HG03097 (cell line): ENCODE measurements at regions not wholly inside any gene's neighbourhood (a gene's known extent, or its start where the extent isn't known, plus 50 kb on each side); places are given as distances from the start of the nearest gene placed in this dataset.

Experiments used
- ATAC-seq: cut with Tn5 transposase; IDR thresholded peaks from one replicate; pipeline ENCODE4 v1.9.1; 2021; ENCODE audit not compliant: unreplicated experiment, low FRiP score

- ATAC-seq: no peak
Observed at GRCh38 chr2:74036010-74036409, 51.3 kb downstream of the TET3 start.

DNA sequence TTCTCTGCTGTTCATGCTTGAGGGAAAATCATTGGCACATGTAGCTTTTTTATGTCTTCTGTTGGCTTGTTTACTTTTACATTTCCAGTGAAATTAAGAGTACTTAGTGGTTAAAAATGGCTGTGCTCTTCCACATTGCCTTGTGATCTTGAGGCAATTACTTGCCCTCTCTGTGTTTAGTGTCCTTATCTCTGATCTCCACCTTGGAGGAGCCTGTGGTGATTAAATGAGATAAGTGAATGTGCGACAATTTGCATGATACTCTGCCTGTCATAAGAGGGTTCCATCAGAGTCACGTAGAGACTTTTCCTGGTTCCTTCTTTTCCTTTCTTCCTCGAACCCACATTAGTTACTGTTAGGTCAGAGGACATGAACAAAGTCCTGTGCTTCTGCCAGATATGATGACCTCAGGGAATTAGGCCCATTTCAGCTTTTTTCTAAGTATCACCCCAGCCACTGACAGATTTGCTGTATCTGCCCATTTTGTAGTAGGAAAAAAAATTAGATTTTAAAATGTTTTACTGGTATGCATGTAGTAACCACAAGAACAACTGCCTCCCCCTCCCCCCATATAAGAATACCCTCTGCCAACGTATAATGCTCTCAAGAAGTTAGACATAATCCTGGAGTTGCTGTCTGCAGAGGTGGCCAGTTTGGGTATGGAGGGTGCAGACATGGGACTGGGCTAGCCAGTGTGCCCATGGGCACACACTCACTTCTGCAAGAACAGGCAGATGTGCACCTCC is 51.9 kb downstream of the TET3 start:
- no peak for ATAC-seq

DNA sequence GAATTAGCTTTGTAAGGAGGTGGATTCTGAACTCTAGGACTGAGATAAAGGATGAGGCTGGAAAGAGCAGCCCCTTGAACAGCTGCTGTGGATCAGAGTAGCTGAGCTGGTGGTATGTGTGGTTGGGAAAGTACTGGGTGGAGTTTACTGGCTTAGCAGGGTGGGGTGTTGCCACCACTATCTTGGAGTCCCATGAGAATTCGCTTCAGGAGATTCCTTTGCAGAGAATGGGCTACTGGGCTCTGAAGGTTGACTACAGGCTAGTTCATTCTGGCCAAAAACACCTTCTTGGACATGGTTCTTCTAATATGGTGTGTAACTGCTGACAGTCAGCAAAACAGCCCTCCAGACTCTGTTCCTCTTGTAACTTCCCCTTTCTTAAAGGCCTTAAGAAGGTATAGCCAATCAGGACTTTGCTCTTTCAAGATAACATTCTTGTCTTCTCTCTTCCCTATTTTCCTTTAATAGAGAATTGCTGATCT is 52.7 kb downstream of the TET3 start:
- ATAC-seq: no peak

GRCh38 chr2:74039611-74040010 is 54.9 kb downstream of the TET3 start:
- no peak for ATAC-seq

GRCh38 chr2:74041182-74041581 is 56.5 kb downstream of the TET3 start:
- no peak for ATAC-seq

- no peak for ATAC-seq
Observed at GRCh38 chr2:74041726-74042125, 57.0 kb downstream of the TET3 start.

DNA sequence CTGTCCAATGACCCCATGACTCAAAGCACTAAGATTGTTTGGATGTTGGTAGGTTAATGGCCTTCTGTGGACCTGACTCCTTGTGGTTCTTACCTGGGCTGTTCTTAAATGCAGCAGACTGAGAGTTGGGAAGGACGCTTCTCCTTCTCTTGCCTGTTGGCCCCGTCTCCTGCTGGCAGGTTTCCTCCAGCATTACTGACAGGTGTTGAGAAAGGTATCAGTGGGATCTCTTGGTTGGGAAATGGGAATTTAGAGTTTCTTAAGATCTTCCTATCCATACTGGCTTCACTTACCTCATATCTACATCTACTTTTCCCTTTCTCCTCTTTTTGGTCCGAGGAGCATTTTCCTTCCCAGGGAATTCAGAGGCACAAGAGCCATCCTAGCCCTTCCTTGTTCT is 57.9 kb downstream of the TET3 start:
- ATAC-seq: no peak

GRCh38 chr2:74043345-74044329 is 58.9 kb downstream of the TET3 start:
- ATAC-seq: no peak

DNA sequence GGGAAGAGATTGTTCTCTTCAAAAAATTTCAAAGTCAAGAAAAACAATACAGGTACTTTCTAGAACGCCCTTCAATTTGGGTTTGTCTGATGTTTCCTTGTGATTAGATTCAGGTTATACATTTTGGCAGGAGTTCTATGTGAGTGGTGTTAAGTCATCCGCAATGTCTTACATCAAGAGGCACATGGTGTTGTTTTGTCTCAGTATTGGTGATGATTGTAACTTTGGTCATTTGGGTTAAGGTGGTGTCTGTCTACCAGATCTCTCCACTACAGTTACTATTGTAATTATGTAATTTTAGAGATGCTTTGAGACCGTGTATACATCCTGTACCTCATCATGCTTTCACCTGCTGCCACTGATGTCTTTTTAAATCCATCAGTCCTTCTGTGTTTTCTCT is 60.3 kb downstream of the TET3 start:
- ATAC-seq: no peak

- ATAC-seq: no peak
Observed at GRCh38 chr2:74045454-74045853, 60.7 kb downstream of the TET3 start.

DNA sequence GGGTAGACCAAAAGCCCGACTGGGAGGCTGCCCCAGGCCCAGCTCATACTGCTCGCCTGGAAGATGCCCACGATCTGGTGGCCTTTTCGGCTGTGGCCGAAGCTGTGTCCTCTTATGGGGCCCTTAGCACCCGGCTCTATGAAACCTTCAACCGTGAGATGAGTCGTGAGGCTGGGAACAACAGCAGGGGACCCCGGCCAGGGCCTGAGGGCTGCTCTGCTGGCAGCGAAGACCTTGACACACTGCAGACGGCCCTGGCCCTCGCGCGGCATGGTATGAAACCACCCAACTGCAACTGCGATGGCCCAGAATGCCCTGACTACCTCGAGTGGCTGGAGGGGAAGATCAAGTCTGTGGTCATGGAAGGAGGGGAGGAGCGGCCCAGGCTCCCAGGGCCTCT is 61.7 kb downstream of the TET3 start:
- no peak for ATAC-seq

DNA sequence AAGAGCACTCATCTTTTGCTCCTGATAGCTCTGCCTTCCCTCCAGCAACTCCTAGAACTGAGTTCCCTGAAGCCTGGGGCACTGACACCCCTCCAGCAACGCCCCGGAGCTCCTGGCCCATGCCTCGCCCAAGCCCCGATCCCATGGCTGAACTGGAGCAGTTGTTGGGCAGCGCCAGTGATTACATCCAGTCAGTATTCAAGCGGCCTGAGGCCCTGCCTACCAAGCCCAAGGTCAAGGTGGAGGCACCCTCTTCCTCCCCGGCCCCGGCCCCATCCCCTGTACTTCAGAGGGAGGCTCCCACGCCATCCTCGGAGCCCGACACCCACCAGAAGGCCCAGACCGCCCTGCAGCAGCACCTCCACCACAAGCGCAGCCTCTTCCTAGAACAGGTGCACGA is 62.4 kb downstream of the TET3 start:
- no peak for ATAC-seq

DNA sequence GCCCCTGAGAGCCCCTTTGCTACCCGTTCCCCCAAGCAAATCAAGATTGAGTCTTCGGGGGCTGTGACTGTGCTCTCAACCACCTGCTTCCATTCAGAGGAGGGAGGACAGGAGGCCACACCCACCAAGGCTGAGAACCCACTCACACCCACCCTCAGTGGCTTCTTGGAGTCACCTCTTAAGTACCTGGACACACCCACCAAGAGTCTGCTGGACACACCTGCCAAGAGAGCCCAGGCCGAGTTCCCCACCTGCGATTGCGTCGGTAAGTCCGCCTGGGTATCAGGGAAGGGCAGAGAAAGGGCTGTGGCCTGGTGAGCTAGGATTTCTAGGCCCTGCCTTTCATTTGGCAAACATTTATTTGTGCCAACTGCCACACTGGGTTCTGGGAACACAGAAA is 63.4 kb downstream of the TET3 start:
- ATAC-seq: no peak

GRCh38 chr2:74048843-74049519 is 64.3 kb downstream of the TET3 start:
- no peak for ATAC-seq

- no peak for ATAC-seq
Observed at GRCh38 chr2:74050151-74050550, 65.4 kb downstream of the TET3 start.

- no peak for ATAC-seq
Observed at GRCh38 chr2:74051504-74051903, 66.8 kb downstream of the TET3 start.

GRCh38 chr2:74052732-74053710 is 68.3 kb downstream of the TET3 start:
- peak; percentile 57 for ATAC-seq

DNA sequence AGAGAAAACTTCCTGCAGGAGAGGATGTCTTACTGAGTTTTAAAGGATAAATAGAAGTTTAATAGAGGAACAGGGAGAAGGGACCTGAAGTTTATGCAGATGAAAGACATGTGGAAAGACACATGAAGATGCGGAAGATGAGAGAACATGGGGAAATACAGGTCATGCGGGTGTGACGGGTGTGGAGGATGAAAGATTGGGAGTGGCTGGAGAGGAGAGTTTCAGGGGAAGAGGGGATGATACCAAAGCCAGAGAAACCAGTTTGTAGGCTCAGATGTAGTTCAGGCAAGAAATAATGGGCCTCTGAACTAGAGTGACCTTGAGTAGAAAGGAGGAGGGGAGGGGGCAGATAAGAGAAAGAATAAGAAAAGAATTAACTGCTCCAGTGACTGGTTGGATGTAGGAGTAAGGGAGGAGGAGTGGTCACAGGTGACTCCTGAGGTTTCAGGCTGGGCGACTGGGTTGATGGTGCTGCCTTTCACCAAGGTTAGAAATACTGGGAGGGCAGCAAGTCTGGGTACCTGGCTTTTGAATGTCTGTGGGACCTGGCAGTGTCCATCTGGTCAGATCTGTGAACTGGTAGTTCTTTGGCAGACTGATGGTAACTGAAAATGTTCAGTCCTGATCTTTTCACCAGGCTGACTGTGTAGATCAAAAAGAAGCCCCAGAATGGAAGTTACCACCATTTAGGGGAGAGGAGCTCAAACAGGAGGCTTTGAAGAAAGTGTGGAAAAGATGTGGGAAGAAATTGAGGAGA is 69.4 kb downstream of the TET3 start:
- no peak for ATAC-seq

GRCh38 chr2:74059137-74059775 is 74.5 kb downstream of the TET3 start:
- no peak for ATAC-seq
